ENCODE measurements at regions not wholly inside any gene's neighbourhood (a gene's known extent, or its start where the extent isn't known, plus 50 kb on each side); places are given as distances from the start of the nearest gene placed in this dataset.
"Not testable (repeated sequence)": the region's sequence is repeated elsewhere in the genome, so short reads cannot be mapped to it uniquely, and the experiment has no call there.

- DNase-seq (ENCODE audit: low read depth, low spot score): no peak
Measured at GRCh38 chr10:43939389-43939938, 290.8 kb upstream of the ZNF32 start.

GRCh38 chr10:43938810-43939209 is 290.1 kb upstream of the ZNF32 start:
- DNase-seq (ENCODE audit: low read depth, low spot score): no peak

DNA sequence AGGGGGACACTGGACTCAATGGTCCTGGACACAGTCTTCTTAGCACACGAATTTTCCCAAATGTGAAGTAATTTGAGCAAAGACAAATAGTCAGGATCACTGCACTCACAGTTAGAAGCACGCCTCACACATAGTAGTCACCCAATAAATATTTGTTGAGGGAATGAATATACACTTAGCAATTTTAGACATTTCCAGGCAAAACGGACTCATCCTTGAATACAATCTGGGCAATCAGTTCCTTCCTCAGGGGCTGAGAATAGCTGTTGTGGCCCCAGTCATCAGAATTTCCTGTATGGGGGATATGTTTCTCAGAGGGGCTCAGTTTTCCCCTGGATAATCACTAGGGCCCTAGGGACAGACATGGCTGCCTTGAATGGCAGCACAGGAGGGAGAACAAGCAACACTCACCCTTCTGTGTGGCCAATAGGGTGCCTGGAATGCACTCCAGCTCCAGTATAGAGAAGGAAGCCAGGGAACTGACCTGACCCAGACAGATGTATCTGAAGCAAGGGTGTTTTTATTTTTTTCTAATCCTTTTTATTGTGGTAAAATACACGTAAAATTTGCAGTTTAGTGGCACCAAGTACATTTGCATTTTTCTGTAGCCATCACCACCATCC is 282.7 kb upstream of the ZNF32 start:
- DNase-seq (ENCODE audit: low read depth, low spot score): no peak

GRCh38 chr10:43930777-43931176 is 282.1 kb upstream of the ZNF32 start:
- DNase-seq (ENCODE audit: low read depth, low spot score): no peak

- DNase-seq (ENCODE audit: low read depth, low spot score): no peak
Measured at GRCh38 chr10:43930243-43930642, 281.6 kb upstream of the ZNF32 start.

- no peak for DNase-seq (ENCODE audit: low read depth, low spot score)
Measured at GRCh38 chr10:43929122-43929521, 280.4 kb upstream of the ZNF32 start.

- DNase-seq (ENCODE audit: low read depth, low spot score): no peak
Measured at GRCh38 chr10:43928425-43928968, 279.8 kb upstream of the ZNF32 start.

- DNase-seq (ENCODE audit: low read depth, low spot score): no peak
Measured at GRCh38 chr10:43926875-43927406, 278.3 kb upstream of the ZNF32 start.

GRCh38 chr10:43926371-43926770 is 277.7 kb upstream of the ZNF32 start:
- no peak for DNase-seq (ENCODE audit: low read depth, low spot score)

DNA sequence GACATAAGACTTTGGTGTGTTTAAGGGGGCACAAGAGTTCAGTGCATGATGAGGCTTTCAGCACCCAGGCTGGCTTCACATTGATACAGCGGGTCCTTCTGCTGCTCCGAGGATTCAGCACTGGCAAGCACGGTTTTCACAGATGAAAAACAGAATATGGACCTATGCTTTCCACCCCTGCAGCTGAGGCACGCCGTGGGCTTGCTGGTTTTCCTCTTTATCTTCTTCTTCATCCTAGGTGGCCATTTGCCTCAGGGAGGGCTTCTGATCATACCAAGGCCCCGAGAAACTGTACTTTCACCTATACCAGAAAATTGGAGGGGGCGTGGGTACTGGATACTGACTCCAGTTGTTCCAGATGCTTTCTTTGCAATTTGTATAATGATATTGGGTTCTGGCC is 277.1 kb upstream of the ZNF32 start:
- no peak for DNase-seq (ENCODE audit: low read depth, low spot score)

DNA sequence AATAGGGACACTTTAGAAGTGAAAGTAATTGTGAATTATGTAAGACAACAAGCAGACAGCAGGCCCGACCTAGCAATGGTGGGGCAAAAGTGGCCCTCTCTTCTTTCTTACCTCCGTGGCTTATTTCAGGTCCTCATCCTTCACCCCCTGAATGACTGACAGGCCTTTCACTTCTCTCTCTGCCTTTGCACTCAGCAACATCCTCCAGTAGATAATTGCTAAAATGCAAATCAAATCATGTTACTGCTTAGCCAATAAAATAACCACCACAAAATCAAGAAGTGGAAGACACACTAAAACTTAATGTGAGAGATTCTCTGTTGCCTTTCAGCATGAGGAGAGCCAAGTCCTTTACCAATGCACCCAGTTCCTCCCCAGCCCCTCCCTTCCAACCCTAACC is 274.6 kb upstream of the ZNF32 start:
- DNase-seq (ENCODE audit: low read depth, low spot score): no peak

- no peak for DNase-seq (ENCODE audit: low read depth, low spot score)
Measured at GRCh38 chr10:43922335-43923280, 273.9 kb upstream of the ZNF32 start.

DNA sequence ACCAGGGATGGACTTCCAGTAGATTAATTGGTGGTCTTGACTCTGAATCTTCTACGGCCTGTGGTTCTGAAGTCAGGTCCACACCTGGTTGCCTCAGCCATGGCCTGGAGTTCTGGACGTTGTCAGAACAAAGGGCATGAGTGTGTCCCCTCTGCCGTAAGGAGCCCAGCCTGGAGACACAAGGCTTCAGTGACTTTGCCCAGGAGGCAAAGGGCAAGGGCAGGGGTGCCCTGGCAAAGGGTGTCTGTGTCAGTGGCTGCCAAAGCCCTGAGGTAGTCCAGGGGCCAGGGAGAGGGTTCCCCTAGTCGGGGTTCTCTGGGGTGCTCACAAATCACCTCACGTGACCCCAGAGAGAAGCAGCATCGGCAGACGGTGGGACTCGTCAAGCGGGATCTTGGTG is 273.2 kb upstream of the ZNF32 start:
- no peak for DNase-seq (ENCODE audit: low read depth, low spot score)

DNA sequence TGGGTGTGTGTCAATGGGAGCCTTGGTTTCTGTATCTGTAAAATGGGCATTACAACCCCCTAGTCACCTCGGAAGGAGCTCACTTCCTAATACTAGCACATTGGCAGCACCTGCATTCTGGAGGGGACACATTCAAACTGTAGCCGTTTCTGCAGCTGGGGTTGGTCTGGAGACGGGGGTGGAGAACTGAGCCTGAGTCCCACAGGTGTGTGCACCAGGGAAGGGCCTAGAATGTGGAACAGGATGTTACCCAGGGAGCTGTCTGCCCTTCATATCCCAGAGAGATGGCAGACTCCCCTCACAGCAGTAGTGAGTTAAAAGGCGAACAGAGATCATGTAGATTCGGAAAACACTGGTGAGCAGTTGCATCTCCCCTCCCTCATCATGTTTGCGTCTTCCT is 272.8 kb upstream of the ZNF32 start:
- DNase-seq (ENCODE audit: low read depth, low spot score): no peak

- not testable (repeated sequence) for DNase-seq (ENCODE audit: low read depth, low spot score)
Measured at GRCh38 chr10:43920236-43920758, 271.6 kb upstream of the ZNF32 start.

DNA sequence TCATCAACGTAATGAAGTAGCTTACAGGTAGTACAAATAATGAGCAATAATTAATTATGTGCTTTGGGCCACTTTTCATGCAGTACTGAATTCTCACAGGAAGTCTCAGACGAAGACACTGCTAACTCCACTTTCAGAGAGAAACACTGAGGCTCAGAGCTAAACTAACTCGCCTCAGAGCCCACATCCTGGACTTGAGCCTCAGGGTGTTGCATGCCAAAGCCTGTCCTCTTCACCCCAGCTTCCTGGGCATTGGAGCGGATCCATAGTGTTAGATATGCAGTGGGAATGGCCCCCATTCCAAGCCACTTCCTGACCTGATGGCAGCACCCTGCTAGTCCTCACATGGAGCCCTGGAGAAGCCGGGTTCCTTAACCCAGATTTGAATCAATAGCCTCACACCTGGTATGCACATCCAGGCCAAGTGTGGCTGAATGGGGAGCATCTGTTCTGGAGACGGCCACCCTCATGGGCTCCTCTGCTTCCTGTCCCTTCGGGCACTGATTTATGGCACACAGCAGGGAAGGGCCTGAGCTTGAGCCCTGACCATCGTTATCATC is 265.1 kb upstream of the ZNF32 start:
- DNase-seq (ENCODE audit: low read depth, low spot score): no peak

DNA sequence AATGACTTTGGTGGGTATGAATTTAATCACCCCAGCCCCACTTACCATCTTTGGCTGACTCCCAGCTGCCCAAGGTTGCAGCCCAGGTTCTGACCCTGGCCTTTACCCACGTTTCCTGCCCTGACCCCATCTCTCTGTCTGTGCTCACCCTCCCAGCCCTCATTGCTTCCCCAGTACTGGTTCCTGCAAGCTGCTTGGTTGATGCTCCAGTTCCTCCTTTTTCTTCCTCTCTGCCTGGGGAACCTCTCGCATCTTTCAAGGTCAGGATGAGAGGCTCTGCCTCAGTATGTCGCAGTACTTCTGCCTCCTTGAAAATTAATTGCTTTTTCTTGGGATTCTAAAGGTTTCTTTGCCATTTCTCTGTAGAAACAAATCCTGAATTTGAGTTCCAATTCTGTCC is 263.8 kb upstream of the ZNF32 start:
- no peak for DNase-seq (ENCODE audit: low read depth, low spot score)

DNA sequence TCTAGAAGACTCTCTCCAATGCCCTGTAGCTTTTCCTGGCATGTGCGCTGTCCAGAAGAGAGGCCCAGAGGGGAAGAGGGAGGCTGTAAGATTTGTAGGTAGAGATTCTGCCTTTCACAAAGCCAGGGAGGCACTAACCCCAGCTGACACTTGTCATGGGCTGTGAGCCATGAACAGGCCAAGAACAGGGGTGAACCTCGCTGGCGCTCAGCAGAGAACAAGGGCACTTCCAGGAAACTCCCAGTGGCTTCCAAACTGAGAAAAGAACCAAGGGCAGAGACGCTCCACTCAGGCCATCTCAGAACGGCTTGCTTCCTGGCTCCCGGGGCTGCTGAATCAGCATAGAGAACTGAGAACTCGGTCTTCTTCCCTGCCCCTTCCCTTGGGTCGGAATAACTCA is 257.8 kb upstream of the ZNF32 start:
- DNase-seq (ENCODE audit: low read depth, low spot score): no peak

DNA sequence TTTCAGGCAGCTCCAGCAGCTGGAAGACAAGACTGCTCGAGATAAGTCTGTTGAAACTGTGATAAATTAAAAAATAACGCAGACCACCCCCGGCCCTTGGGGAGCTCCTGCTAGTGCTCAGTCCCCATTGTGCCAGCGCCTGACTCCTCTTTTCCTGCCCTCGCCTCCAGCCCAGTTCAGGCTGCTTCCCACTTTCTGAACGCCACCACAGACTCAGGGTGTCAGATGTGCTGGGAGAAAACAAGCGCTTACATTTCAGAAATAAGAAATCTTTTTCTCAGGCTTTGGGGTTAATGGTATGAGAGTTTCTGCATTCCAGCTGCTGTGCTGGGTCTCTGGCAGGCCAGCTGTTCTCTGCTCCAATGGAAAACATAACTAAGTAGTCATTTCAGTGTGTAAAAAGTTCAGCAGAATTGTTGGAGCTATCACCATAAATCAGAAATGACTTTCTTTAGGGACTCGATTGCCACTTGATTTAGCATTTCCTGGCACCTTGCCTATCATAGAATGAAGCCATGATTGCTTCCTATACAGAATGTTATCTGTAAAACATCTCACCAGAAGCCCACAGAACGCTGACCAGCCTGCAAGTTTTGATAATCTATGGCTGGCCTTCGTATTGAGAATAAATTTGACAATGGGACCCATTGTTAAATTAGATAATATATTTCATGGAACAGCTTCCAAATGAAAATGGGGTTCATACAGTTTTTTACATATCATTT is 257.0 kb upstream of the ZNF32 start:
- DNase-seq (ENCODE audit: low read depth, low spot score): no peak

GRCh38 chr10:43904844-43905243 is 256.2 kb upstream of the ZNF32 start:
- no peak for DNase-seq (ENCODE audit: low read depth, low spot score)

- no peak for DNase-seq (ENCODE audit: low read depth, low spot score)
Measured at GRCh38 chr10:43904301-43904700, 255.6 kb upstream of the ZNF32 start.

All from iPS DF 19.7 (cell line).